Parathyroid adenoma (tissue), 2 donors: ENCODE measurements at regions not wholly inside any gene's neighbourhood (a gene's known extent, or its start where the extent isn't known, plus 50 kb on each side); places are given as distances from the start of the nearest gene placed in this dataset.
"Not testable (repeated sequence)": the region's sequence is repeated elsewhere in the genome, so short reads cannot be mapped to it uniquely, and the experiment has no call there.

ENCODE experiments used
- H2AFZ ChIP-seq: fragments of 300-600 bp; sonication (generic); one replicate; pipeline ENCODE4 v1.7.0; 2017; ENCODE audit warnings: antibody characterized with exemption, mild to moderate bottlenecking
- H3K27ac ChIP-seq: fragments of 300-600 bp; sonication (generic); one replicate; pipeline ENCODE4 v1.7.0; 2017
- H3K27me3 ChIP-seq: fragments of 300-600 bp; sonication (generic); one replicate; pipeline ENCODE4 v1.7.0; 2017; ENCODE audit warnings: low read length; ENCODE audit not compliant: control insufficient read depth, insufficient read depth
- H3K36me3 ChIP-seq: fragments of 300-600 bp; sonication (generic); one replicate; pipeline ENCODE4 v1.7.0; 2017; ENCODE audit warnings: low read length; ENCODE audit not compliant: control insufficient read depth, insufficient read depth
- H3K4me1 ChIP-seq: fragments of 300-600 bp; sonication (generic); one replicate; pipeline ENCODE4 v1.7.0; 2017; ENCODE audit warnings: control low read depth
- H3K4me2 ChIP-seq: fragments of 300-600 bp; sonication (generic); one replicate; pipeline ENCODE4 v1.7.0; 2017; ENCODE audit warnings: low read length
- H3K4me3 ChIP-seq: fragments of 300-600 bp; sonication (generic); one replicate; pipeline ENCODE4 v1.7.0; 2017; ENCODE audit warnings: low read depth, low read length
- H3K79me2 ChIP-seq: fragments of 300-600 bp; sonication (generic); one replicate; pipeline ENCODE4 v1.7.0; 2017; ENCODE audit warnings: control low read depth
- H3K9ac ChIP-seq: fragments of 300-600 bp; sonication (generic); one replicate; pipeline ENCODE4 v1.7.0; 2017; ENCODE audit warnings: mild to moderate bottlenecking
- H3K9me3 ChIP-seq: fragments of 300-600 bp; sonication (generic); one replicate; pipeline ENCODE4 v1.7.0; 2017; ENCODE audit warnings: low read length; ENCODE audit not compliant: control insufficient read depth
- CTCF ChIP-seq: fragments of 300-600 bp; sonication (generic); IDR thresholded peaks from one replicate; pipeline ENCODE4 v1.7.0; 2017; ENCODE audit warnings: antibody characterized with exemption, mild to moderate bottlenecking
- donor health status: primary hyperparathyroidism.

- Histone ChIP-seq H3K79me2 (no peaks in the 10 kb centered on the region), H3K4me3 (no peak overlapping the region), H3K9me3 (no peaks in the 10 kb centered on the region), H3K4me1 (no peaks in the 10 kb centered on the region), H3K9ac (no peak overlapping the region), H2AFZ (no peak overlapping the region), H3K4me2 (no peak overlapping the region), H3K27ac (no peak overlapping the region), H3K36me3 (no peaks in the 10 kb centered on the region), H3K27me3 (no peaks in the 10 kb centered on the region)
- no peak for TF ChIP-seq CTCF
Measured at GRCh38 chr7:12926206-12926605, 238.8 kb downstream of the ARL4A start.

- H3K4me2 ChIP-seq, result no peak overlapping the region
- H3K36me3 ChIP-seq, result no peaks in the 10 kb centered on the region
- TF ChIP-seq CTCF, result no peak
- H3K27ac ChIP-seq, result no peak overlapping the region
- H3K9me3 ChIP-seq, result no peaks in the 10 kb centered on the region
- H3K27me3 ChIP-seq, result no peaks in the 10 kb centered on the region
- no peak overlapping the region for H3K9ac ChIP-seq
- H2AFZ ChIP-seq, result no peak overlapping the region
- no peaks in the 10 kb centered on the region for H3K79me2 ChIP-seq
- no peak overlapping the region for H3K4me3 ChIP-seq
- no peaks in the 10 kb centered on the region for H3K4me1 ChIP-seq
Measured at GRCh38 chr7:12927635-12928434, 240.4 kb downstream of the ARL4A start.

DNA sequence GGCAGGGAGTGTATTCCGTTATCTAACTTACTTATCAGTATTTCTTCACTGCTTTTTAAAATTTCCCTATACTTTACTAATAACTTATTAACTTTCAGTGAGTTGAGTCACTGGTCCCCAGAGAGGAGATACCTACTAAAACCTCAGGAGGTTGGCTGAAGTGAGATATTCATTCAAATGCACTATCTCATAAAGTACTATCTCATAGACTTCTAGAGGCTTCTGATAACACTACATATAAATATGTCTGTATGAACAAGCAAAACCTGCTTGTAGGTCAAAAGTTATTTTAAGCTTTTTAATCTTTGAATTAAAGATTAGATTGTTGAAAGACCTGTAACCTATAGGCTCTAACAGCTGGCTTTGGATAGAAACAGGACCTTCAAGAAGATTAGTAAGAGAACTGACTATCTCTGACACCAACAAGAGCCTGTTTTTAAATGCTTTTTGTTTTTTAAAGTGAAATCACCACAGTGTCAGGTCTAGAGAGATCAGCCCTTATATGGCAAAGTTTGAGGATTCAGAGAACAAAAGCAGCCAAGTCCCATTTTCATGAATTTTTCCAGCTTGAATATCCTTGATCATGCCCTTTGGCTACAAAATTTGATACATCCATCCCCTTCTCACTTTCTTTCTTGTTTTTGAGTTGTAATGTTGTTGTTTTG lies 242.2 kb downstream of the ARL4A start:
- no peak for TF ChIP-seq CTCF
- H3K79me2 ChIP-seq, result no peaks in the 10 kb centered on the region
- no peaks in the 10 kb centered on the region for H3K36me3 ChIP-seq
- H2AFZ ChIP-seq, result no peak overlapping the region
- no peaks in the 10 kb centered on the region for H3K9me3 ChIP-seq
- H3K9ac ChIP-seq, result no peak overlapping the region
- H3K27me3 ChIP-seq, result no peaks in the 10 kb centered on the region
- no peak overlapping the region for H3K4me2 ChIP-seq
- H3K4me1 ChIP-seq, result no peaks in the 10 kb centered on the region
- H3K4me3 ChIP-seq, result no peak overlapping the region
- no peak overlapping the region for H3K27ac ChIP-seq

- Histone ChIP-seq H3K36me3 (no peaks in the 10 kb centered on the region), H3K27me3 (no peaks in the 10 kb centered on the region), H3K4me2 (no peak overlapping the region), H3K27ac (no peak overlapping the region), H3K4me1 (no peaks in the 10 kb centered on the region), H3K9ac (no peak overlapping the region), H3K4me3 (no peak overlapping the region), H2AFZ (no peak overlapping the region), H3K9me3 (no peaks in the 10 kb centered on the region), H3K79me2 (no peaks in the 10 kb centered on the region)
- TF ChIP-seq CTCF, result no peak
Measured at GRCh38 chr7:12930534-12930933, 243.1 kb downstream of the ARL4A start.

- H3K9ac ChIP-seq, H2AFZ ChIP-seq, H3K27me3 ChIP-seq, H3K9me3 ChIP-seq, H3K4me3 ChIP-seq, H3K79me2 ChIP-seq, H3K36me3 ChIP-seq, H3K4me2 ChIP-seq, H3K4me1 ChIP-seq, H3K27ac ChIP-seq: not testable (repeated sequence)
Measured at GRCh38 chr7:12931465-12931864, 244.0 kb downstream of the ARL4A start.
